H9 (cell line): ENCODE measurements at regions not wholly inside any gene's neighbourhood (a gene's known extent, or its start where the extent isn't known, plus 50 kb on each side); places are given as distances from the start of the nearest gene placed in this dataset.

ENCODE experiments used
- DNase-seq: peaks from one replicate; pipeline ENCODE4 v3.0.0-alpha.2; 2017
- H2AFZ ChIP-seq: one replicate; pipeline ENCODE4 v1.6.1; 2013; ENCODE audit warnings: mild to moderate bottlenecking, low read length, control low read depth, moderate library complexity
- H2AK5ac ChIP-seq: 2 replicates; pipeline ENCODE4 v1.6.1; 2013; ENCODE audit warnings: low read length, control low read depth, mixed read lengths; ENCODE audit not compliant: insufficient read length
- H2BK120ac ChIP-seq: one replicate; pipeline ENCODE4 v1.6.1; 2013; ENCODE audit warnings: low read depth, mild to moderate bottlenecking, low read length, control low read depth, inconsistent platforms; ENCODE audit not compliant: poor library complexity, severe bottlenecking
- H2BK12ac ChIP-seq: 2 replicates; pipeline ENCODE4 v1.6.1; 2013; ENCODE audit warnings: low read length, control low read depth, mixed read lengths, low read depth; ENCODE audit not compliant: insufficient read length
- H2BK15ac ChIP-seq: 2 replicates; pipeline ENCODE4 v1.6.1; 2013; ENCODE audit warnings: low read depth, low read length, control low read depth
- H2BK20ac ChIP-seq: one replicate; pipeline ENCODE4 v1.6.1; 2013; ENCODE audit warnings: low read depth, mild to moderate bottlenecking, low read length, control low read depth, inconsistent platforms; ENCODE audit not compliant: poor library complexity, severe bottlenecking
- H2BK5ac ChIP-seq: 2 replicates; pipeline ENCODE4 v1.6.1; 2013; ENCODE audit warnings: low read length, control low read depth, mixed read lengths; ENCODE audit not compliant: insufficient read length
- H3K14ac ChIP-seq: 2 replicates; pipeline ENCODE4 v1.6.1; 2013; ENCODE audit warnings: low read length, control low read depth; ENCODE audit not compliant: insufficient read depth
- H3K18ac ChIP-seq: 2 replicates; pipeline ENCODE4 v1.6.1; 2013; ENCODE audit warnings: low read depth, mild to moderate bottlenecking, mixed read lengths, low read length, control low read depth; ENCODE audit not compliant: insufficient read length
- H3K23ac ChIP-seq: 2 replicates; pipeline ENCODE4 v1.6.1; 2013; ENCODE audit warnings: low read length, control low read depth, mixed read lengths, low read depth; ENCODE audit not compliant: insufficient read length
- H3K23me2 ChIP-seq: 2 replicates; pipeline ENCODE4 v1.6.1; 2013; ENCODE audit warnings: low read depth, mild to moderate bottlenecking, mixed read lengths, low read length, control low read depth; ENCODE audit not compliant: insufficient read length, poor library complexity, severe bottlenecking
- H3K27ac ChIP-seq: 2 replicates; pipeline ENCODE4 v1.5.1; 2013; ENCODE audit warnings: low read length, control low read depth, mixed read lengths, low read depth; ENCODE audit not compliant: insufficient read length
- H3K27me3 ChIP-seq: 2 replicates; pipeline ENCODE4 v1.6.1; 2013; ENCODE audit warnings: low read length, control low read depth, inconsistent platforms; ENCODE audit not compliant: insufficient read depth
- H3K4ac ChIP-seq: 2 replicates; pipeline ENCODE4 v1.6.1; 2013; ENCODE audit warnings: low read depth, mild to moderate bottlenecking, control low read depth, inconsistent platforms, low read length, moderate library complexity
- H3K4me1 ChIP-seq: 2 replicates; pipeline ENCODE4 v1.6.1; 2013; ENCODE audit warnings: low read length, control low read depth, inconsistent platforms; ENCODE audit not compliant: insufficient read depth
- H3K4me2 ChIP-seq: 2 replicates; pipeline ENCODE4 v1.6.1; 2013; ENCODE audit warnings: low read length, control low read depth, mixed read lengths; ENCODE audit not compliant: insufficient read length, insufficient read depth
- H3K56ac ChIP-seq: 2 replicates; pipeline ENCODE4 v1.6.1; 2013; ENCODE audit warnings: low read depth, mild to moderate bottlenecking, mixed read lengths, low read length, control low read depth; ENCODE audit not compliant: insufficient read length
- H3K79me1 ChIP-seq: 2 replicates; pipeline ENCODE4 v1.6.1; 2013; ENCODE audit warnings: low read depth, mild to moderate bottlenecking, moderate library complexity, low read length, control low read depth, inconsistent platforms; ENCODE audit not compliant: insufficient read depth, poor library complexity, severe bottlenecking
- H3K79me2 ChIP-seq: 2 replicates; pipeline ENCODE4 v1.6.1; 2013; ENCODE audit warnings: low read length, control low read depth, inconsistent platforms; ENCODE audit not compliant: insufficient read depth
- H3K9ac ChIP-seq: 2 replicates; pipeline ENCODE4 v1.6.1; 2013; ENCODE audit warnings: low read length, control low read depth, mixed read lengths; ENCODE audit not compliant: insufficient read length; ENCODE audit errors: extremely low read depth
- H3K9me3 ChIP-seq: one replicate; pipeline ENCODE4 v1.6.1; 2013; ENCODE audit warnings: low read depth, low read length, inconsistent platforms; ENCODE audit not compliant: control insufficient read depth
- H3T11ph ChIP-seq: one replicate; pipeline ENCODE4 v1.6.1; 2013; ENCODE audit warnings: mild to moderate bottlenecking, low read length, control low read depth, inconsistent platforms
- H4K20me1 ChIP-seq: one replicate; pipeline ENCODE4 v1.6.1; 2013; ENCODE audit not compliant: control insufficient read depth, insufficient read length, insufficient read depth
- H4K5ac ChIP-seq: 2 replicates; pipeline ENCODE4 v1.6.1; 2013; ENCODE audit warnings: low read depth, mild to moderate bottlenecking, mixed read lengths, low read length, control low read depth; ENCODE audit not compliant: insufficient read length
- H4K8ac ChIP-seq: replicated peaks from 2 replicates; pipeline ENCODE4 v1.6.1; 2013; ENCODE audit warnings: low read length, control low read depth, mixed read lengths, low read depth; ENCODE audit not compliant: insufficient read length
- H4K91ac ChIP-seq: 2 replicates; pipeline ENCODE4 v1.6.1; 2013; ENCODE audit warnings: low read depth, mild to moderate bottlenecking, moderate library complexity, mixed read lengths, low read length, control low read depth; ENCODE audit not compliant: insufficient read length
- H3K27ac Mint-ChIP-seq, 3 experiments: 2 replicates in 2 of 3; 3 replicates in 1 of 3; pipeline ENCODE4 v1.8.0; 2020 to 2021; ENCODE audit warnings: mixed read lengths in 3 of 3, mild to moderate bottlenecking in 1 of 3, moderate library complexity in 1 of 3
- H3K27me3 Mint-ChIP-seq: 2 replicates; pipeline ENCODE4 v1.8.0; 2021; ENCODE audit warnings: low read depth, mild to moderate bottlenecking, moderate library complexity, mixed read lengths
- H3K36me3 Mint-ChIP-seq, 3 experiments: 2 replicates in 2 of 3; 3 replicates in 1 of 3; pipeline ENCODE4 v1.8.0; 2020 to 2021; ENCODE audit warnings: low read depth in 3 of 3, mixed read lengths in 3 of 3; ENCODE audit not compliant: insufficient read depth in 1 of 3
- H3K4me1 Mint-ChIP-seq, 2 experiments: 2 replicates each; pipeline ENCODE4 v1.8.0; 2020; ENCODE audit warnings: mixed read lengths in 2 of 2
- H3K4me3 Mint-ChIP-seq, 2 experiments: 2 replicates in 1 of 2; 3 replicates in 1 of 2; pipeline ENCODE4 v1.8.0; 2020 to 2021; ENCODE audit warnings: mild to moderate bottlenecking in 2 of 2, mixed read lengths in 2 of 2, moderate library complexity in 1 of 2
- H3K9me3 Mint-ChIP-seq, 2 experiments: 2 replicates in 1 of 2; 3 replicates in 1 of 2; pipeline ENCODE4 v1.8.0; 2020; ENCODE audit warnings: mild to moderate bottlenecking in 2 of 2, mixed read lengths in 2 of 2, moderate library complexity in 1 of 2
- CTCF ChIP-seq: fragments of 200-600 bp; sonication (generic); conservative IDR thresholded peaks from 3 replicates; pipeline ENCODE4 v1.8.0; 2021; ENCODE audit warnings: antibody characterized with exemption, mild to moderate bottlenecking
- WGBS: extraction: QIAGEN DNeasy Blood & Tissue Kit; methylation state at CpG from one replicate; pipeline ENCODE4 v1.1.7; 2013; ENCODE audit warnings: missing lambda C conversion rate, low lambda C conversion rate, mixed read lengths; ENCODE audit not compliant: insufficient read length; ENCODE audit errors: extremely low coverage; 5-methylcytosine and 5-hydroxymethylcytosine counted together

- H3K18ac ChIP-seq = no peak overlapping the region
- Mint-ChIP-seq H3K27ac (no peak overlapping the region), H3K4me3 (no peak overlapping the region), H3K4me1 (peaks cover 17 to 18% of the 10 kb centered on the region in 2 experiments), H3K9me3 (no peaks in the 10 kb centered on the region; a peak in 1 of 5 replicates), H3K36me3 (no peaks in the 10 kb centered on the region), H3K27me3 (peaks cover 55% of the 10 kb centered on the region)
- no peaks in the 10 kb centered on the region for H3K4me1 ChIP-seq
- H3K23me2 ChIP-seq = no peaks in the 10 kb centered on the region
- no peak overlapping the region for H2BK12ac ChIP-seq
- H3K27me3 ChIP-seq = peaks cover 2% of the 10 kb centered on the region; the same call in 1 of the 2 replicates
- H2BK5ac ChIP-seq = no peak overlapping the region
- H2BK20ac ChIP-seq = no peak overlapping the region
- no peak overlapping the region for H2AK5ac ChIP-seq
- H4K5ac ChIP-seq = no peak overlapping the region
- no peak for TF ChIP-seq CTCF
- H3K23ac ChIP-seq = no peak overlapping the region
- WGBS = no CpG with 5 or more reads among the region's 4 CpGs
- H2AFZ ChIP-seq = no peak overlapping the region
- no peak overlapping the region for H3K9ac ChIP-seq
- H3K4ac ChIP-seq = no peak overlapping the region
- no peak overlapping the region for H3K4me2 ChIP-seq
- H3K9me3 ChIP-seq = no peaks in the 10 kb centered on the region
- H3K79me1 ChIP-seq = no peaks in the 10 kb centered on the region
- no peak overlapping the region for H3K14ac ChIP-seq
- no peak overlapping the region for H2BK15ac ChIP-seq
- H2BK120ac ChIP-seq = no peak overlapping the region
- H3K56ac ChIP-seq = no peak overlapping the region
- no peaks in the 10 kb centered on the region for H3K79me2 ChIP-seq
- no peak for DNase-seq
- H3T11ph ChIP-seq = no peak overlapping the region
- H4K91ac ChIP-seq = no peak overlapping the region
- no peaks in the 10 kb centered on the region for H4K20me1 ChIP-seq
- H3K27ac ChIP-seq = no peak overlapping the region
- H4K8ac ChIP-seq = no peak overlapping the region
Observed at GRCh38 chr12:93165384-93165932, 212.3 kb upstream of the NUDT4 start.
